Erythroblast (primary cell): ENCODE measurements at regions not wholly inside any gene's neighbourhood (a gene's known extent, or its start where the extent isn't known, plus 50 kb on each side); places are given as distances from the start of the nearest gene placed in this dataset.

ENCODE experiments used
- GATA1 ChIP-seq: IDR thresholded peaks from 2 replicates; pipeline ENCODE4 v1.6.1; 2011; ENCODE audit warnings: low read depth, mild to moderate bottlenecking, control low read depth, low read length, moderate library complexity
- POLR2A ChIP-seq: IDR thresholded peaks from 2 replicates; pipeline ENCODE4 v1.6.1; 2011; ENCODE audit warnings: mild to moderate bottlenecking, low read length

DNA sequence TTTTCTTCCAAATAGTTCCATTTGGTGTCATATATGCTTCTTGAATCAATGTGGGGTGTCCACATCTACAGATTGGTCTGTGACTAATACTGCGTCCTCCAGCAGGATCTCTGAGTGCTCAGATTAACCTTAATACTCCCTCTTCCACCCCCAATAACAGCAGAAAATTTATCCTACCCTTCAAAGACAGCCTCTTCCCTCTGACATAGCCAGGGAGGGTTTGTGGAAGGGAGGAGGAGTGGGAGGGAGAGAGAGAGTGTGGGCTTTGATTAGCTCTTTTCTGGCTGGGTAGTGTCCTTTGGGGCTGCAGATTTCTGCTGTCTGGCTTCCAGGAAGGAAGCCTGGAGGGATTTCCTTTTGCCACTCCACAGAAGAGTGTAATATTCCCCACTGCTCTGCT is 220.7 kb downstream of the TTC6 start:
- TF ChIP-seq POLR2A (no peak), GATA1 (no peak)
